SKM-1 (cell line): ENCODE measurements at regions not wholly inside any gene's neighbourhood (a gene's known extent, or its start where the extent isn't known, plus 50 kb on each side); places are given as distances from the start of the nearest gene placed in this dataset.

Source experiments
- DNase-seq: peaks from one replicate; lab custom pipeline; 2025; ENCODE audit not compliant: unreplicated experiment; lab: John Stamatoyannopoulos, UW

DNA sequence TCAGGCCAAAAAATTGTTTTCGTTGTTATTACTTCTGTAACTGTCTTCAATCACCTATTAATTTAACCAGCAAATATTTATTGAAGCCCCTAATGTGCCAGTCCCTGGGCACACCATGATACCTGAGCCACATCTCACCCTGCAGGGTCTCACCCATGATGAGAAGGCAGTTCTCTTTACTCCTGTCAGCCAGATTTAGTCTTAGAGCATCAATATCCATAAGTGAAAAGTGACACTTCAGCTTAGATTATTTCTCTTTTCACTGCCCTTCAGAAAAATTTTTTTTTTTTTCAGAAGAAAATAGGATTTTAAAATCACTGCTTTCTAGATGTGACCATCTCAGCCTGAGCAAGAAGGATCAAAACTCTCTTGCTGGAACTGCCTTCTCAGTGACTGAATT, 258.6 kb upstream of the NFE2L3 start:
- DNase-seq: no peak

DNA sequence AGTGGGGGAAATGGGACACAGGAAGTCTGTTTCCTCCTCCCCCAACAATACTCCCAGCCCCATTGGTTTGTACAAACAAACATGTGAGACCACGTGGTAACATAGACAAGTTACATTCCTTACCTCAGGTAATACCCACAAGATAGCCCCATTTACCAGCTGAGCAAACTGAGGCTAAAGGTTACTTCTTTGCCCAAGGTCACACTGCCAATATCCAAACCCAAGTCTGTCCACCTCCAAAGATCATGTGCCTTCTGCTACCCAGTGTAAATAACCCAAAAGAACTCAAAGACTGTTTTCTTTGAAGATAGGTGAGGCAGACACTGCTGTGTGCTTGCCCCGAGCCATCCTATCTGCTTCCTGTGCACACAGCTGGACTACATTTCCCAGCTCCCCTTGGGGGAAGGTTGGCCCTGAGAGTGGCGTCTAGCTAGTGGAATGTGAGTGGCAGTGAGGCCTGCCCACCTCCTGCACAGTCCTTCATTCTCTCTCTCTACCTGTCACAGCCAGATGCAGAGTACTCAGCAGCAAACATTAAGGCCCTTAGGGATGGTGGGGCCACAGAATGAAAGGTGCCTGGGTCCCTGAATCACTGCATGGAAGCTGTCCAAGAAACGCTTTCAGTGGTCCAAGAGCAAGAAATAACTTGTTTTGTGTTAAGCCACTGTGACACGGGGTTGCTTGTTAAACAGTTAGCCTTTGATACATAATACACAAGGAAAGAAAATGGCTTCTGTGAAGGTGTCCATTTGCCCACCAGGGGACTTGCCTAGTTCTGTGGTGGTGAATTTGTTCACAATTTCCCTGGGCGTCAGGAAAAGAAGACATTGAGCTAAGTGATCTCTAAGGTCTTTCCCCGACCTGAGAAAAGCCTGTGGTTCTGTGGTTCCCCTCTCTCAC, 257.7 kb upstream of the NFE2L3 start:
- no peak for DNase-seq

DNA sequence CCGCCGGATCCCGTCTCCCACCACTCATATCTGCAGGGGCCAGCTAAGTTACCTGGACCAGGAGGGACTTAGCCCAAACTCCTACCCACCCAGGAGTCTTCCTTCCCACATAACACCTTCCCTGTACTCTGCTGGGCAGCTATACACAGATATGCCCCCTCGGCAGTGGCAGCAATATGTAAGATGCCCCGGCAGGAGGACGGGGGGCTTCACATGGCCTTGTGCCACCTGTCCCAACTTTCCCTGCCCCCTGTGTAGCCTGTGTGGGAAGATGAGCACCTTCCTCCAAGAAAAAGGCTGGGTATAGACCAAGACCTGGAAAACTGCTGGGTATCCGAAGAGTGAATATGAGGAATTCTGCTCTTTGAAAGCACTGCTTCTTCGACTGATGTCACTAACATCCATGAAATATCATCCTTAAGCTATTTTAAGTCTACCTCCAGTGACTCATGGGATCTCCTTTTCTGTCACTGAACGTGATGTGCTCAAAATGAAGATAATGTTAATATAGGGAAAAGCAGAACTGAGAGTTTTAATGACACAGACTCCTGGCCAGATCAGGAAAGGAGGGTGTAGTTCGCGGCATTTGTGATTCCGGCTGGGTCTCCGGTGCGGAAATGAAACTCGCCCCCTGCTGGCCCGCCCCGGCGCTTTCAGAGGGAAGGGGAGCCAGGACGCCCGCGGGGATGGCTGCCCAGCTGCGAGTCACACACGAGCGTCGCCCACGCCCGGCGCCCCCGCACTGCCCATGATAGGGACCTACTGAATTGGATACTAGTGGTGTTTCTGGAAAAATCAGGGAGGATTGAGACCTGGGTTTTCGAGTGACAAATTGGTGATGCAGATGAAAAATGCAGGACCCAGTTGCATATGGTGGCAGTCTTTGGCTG, 256.9 kb upstream of the NFE2L3 start:
- DNase-seq: peak; percentile 47

DNA sequence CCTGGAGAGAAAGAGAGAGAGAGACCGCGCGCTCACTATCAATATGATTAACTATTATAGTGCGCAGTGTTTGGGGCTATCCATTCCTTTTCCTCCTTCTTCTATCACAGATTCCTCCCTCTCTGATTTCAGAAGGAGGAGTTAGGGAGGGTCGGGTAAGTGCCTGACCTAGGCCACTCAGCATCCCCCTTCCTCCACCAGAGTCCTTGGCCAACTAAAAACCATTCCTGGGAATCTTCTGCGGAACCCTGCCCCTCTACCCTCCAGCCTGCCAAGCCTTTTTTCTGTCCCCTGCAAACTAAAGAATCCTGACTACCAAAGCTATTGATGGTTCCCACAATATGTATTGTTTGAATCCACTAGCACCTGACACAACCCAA, 256.2 kb upstream of the NFE2L3 start:
- DNase-seq: no peak

DNA sequence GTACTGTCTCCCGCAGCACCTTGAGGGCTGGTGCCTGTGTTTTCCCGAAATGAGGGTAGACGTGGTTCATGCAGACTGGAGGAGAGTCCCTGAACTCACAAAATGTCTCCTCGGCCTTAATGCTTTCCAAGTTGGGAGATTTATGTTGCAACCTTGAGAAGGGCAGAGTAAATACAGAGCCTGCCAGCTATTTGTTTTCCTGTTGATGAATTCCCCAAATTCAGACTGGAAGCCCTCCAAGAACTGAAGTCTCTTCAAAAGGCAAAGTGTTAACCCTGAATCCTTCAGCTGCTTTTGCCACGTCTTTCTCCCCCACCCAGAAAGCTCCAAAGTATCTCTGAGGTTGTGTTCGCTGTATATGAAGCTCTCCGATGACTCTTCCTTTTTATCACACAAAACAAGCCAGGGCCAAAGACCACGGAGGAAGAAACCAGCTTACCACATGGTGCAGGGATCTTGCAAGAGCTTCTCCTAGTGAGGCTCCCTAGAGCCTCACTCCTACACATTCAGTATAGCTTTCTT, 254.7 kb upstream of the NFE2L3 start:
- no peak for DNase-seq

DNA sequence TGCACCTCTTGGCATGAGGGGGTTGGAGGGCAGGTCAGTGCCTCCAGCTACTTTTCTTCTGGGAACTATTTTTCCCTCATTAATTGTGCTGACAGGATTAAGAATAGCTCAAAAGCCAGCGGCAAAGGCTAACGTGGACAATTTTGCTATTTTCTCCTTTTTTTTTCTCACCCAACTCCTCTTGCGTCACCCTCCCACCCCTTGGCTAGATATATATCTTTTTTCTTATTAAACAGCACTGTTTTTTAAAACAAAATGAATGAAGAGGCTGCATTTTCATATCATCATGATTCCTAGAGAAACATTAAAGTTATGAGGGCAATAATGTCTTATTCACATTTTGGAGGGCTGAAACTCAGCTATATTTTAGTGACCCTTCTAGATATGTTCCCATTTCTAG, 251.8 kb upstream of the NFE2L3 start:
- DNase-seq: no peak

DNA sequence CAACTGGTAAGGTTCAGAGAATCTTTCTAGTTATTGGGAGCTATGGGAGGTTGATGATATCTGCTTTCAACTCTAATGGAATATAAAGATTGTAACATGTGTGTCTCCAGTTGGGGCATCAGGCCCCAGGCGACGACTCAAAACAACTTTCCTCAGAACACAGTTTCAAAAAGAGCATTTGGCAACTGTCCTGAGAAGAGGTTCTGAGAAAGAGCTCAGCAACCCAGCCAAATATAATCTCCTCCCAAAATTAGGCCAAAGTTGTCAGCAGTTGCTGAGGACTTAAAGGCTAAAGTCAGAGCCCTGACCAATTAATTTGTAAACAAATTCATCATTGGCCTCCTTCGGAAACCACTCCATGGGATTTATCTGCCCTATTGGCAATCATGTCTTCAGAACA, 251.1 kb upstream of the NFE2L3 start:
- DNase-seq: no peak

DNA sequence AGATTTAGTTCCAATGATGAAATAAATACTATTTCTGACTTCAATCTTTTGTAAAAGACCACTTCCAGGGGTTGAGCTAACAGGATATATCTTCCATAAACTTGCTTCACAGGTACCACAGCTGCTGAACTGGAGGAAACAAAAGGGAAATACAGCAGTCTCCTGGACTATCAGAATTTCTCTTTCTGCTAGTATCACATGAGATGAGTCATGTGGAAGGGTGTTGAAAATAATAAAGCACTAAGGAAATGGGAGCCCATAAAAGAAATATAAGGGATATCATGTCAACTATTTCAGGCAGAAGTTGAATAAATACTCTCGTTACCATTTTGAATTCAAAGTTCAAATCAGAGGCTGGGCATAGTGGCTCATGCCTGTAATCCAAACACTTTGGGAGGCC, 250.3 kb upstream of the NFE2L3 start:
- DNase-seq: no peak

DNA sequence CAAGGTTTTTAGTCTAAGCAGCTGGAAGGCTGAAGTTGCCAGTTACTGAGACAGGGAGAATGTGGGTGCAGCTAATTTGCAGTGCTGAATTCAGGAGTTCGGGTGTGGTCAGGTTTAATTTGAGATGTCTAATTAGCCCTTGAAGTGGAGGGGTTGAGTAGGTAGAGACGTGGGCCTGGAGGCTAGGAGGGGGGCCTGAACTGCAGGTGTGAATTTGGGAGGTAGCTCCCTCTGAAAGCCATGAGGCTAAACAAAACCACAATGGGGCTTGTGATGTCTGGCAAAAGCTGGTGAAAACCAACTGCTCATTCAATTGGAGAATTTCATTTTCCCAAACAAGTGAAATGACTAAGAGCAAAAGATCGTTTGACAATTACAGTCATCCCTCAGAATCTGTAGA, 246.0 kb upstream of the NFE2L3 start:
- DNase-seq: no peak

DNA sequence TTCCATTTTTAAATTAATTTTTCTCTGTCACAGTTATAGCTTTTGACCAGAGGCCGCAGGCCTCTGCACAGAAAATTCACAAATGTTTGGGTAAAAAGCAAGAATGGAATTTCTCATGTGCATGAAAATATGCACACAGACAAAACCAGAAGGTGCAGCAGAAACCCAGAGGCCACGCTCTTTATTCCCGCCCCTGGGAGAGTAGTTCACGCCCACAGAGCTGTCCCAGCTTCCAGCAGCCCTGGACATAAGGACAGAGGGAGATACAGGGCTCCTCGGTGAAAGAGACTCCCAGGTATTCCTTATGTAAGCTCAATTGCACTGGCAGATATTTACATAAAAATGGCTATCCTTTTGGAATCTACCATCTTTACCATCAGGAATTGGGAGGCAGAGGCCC, 245.2 kb upstream of the NFE2L3 start:
- DNase-seq: no peak

DNA sequence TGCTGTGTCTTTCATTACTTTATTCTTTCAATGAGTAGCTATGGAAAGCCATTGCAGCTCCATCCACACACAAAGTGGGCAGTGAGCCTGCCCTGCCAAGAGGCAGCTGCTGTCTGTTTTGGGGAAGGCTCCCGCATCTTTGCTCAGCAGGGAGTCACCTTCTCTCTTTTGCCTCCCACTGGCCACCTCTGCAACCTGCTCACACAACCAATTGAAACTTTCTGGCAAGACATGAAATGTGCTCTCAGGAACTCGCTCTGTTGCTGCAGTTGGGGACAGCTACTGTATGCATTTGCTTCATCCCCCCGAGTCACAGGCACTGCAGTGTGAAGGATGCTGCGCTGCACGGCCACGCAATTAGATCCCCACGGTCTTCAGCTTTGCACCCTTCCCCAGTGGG, 244.8 kb upstream of the NFE2L3 start:
- no peak for DNase-seq

DNA sequence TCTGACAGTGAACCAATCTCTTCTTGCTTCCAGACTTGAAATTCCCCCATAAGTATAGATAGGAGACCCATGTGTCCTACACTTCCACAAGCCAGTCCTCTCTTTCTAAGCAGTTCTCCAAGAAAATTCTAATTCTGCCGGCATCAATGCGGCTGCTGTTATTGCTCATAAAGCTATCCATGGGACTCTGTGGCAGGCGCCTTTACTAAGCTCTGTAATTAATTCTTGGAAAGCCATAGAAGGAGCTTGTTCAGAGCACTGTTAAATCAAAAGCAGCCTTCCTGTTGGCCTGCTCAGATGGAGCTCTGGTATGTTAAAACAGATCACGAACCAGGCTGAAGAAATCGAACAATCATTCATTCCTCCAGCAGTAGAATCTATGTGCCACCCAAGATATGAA, 244.3 kb upstream of the NFE2L3 start:
- no peak for DNase-seq

DNA sequence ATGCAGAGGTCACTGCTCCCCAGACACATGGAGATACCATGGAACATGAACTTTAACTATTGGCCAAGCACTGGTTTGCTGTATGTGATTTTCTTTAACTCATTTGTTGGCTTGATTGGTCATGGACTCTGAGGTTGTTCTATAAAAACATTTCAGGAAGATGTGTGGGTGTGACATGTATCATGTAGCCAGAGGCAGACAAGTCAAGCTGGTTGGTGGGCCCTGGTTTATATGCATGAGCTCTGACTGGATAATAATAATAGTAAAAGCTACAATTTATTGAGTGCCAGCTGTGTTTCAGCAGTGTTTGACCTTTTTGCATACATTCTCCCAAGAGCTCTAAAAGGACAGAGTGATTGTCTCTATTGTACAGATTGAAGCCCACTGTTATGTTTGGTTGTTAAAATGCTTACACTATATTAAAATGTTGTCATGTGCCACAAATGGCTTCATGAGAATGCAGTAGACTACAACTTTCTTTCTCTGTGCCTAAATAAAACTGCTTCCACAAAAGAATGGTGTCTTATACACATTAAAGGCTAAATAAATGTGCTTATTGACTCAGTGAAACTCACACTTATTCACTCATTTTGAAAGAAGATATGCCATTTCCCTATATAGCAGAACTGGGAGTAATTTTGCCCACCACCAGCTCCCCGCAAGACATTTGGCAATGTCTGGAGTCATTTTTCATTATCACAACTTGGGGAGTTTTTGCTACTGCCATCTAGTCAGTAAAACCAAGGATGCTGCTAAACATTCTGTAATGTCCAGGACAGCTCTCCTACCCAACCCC, 243.6 kb upstream of the NFE2L3 start:
- no peak for DNase-seq

DNA sequence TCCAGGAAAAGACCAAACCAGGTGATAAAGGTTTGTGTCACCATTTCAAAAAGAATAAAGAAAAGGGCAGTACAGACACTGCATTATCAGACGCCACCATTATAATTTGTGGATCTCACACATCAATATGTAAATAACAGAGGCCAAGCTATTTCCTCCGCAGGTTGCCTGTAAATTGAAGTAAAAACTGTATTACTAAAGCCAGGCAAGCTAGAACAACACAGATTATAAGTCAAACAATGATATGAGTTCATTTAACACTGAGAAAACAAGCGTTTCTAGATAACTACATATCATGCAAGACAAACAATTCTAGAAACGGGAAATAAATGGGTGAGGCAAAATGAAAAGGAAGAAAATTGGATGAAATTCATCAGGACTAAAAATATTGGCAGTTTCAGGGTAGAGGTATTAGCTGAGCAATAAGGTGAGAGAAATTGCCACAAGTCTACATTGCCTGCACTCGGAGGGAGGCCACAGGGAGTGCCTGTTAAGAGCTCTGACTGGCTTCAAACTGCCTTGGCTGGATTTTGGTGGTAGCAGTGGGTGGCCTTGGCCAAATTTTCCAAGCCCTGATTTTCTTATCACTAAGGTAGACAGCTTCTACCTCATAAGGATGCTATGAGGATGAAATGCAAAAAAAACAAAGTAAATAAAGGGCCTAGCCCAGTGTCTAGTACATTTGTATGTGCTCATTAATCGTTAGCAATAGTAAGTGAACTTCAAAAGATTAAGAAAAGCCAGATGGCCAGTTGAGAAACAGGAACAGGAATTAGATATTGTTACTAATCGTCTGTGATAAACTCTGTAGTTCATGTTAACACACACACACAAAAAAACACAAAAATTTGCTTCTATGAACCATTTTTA, 240.0 kb upstream of the NFE2L3 start:
- no peak for DNase-seq

DNA sequence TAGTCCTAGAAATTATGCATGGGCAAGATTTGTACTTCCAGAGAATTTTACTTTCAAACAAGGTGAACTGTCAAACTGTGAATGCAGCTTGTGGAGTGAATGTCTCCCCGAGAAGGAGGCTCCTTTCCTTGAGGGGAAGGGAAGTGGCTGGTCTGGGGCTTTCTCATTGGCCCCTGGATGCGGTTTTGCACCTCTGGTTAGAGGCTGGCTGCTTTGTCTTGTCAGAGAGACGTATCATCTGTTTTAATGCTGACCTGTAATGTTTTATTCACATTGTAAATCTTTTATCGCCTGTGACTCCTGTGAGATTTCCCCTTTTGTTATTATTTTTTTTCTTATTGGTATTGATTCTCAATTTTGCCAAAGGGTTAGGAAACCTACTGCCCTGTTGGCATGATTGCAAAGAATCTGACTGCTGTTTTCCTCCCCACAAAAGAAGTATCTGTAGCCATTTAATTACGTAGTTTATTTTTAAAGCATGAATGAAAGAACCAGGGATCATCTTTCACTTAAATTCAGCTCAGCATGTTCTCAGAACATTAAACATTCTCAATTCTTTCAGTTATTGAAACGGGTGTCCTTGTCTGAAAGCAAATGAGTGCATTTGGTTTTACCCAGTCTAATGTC, 238.3 kb upstream of the NFE2L3 start:
- DNase-seq: no peak

DNA sequence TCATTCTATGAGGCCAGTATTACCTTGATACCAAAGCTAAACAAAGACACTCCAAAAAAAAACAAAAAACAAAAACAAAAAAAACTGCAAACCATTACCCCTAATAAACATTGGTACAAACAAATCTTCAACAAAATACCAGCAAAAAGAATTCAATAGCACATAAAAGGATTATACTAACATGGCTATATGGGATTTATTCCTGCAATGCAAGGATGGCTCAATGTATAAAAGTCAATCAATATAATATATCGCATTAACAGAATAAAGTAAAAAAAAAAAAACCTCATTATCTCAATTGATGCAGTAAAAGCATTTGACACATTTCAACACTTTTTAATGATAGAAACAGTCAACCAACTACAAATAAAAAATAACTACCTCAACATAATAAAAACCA, 233.3 kb upstream of the NFE2L3 start:
- no peak for DNase-seq

DNA sequence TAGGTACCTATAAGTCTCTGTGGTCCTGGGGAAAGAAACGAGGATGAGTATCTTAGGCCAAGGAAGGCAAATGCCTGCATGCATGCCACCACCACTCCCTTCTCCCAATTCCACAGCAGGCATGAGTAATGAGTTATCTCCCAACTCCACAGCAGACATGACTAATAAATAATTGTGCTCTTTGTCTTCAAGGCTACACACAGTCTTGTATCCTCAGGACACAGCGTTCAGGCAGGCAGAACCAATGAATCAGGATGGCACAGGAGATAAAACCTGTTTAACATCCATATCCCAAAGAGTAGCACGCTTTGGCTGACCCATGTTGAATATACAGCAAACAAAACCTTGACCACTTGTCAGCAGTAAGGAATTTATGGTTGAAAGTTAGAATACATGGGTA, 229.7 kb upstream of the NFE2L3 start:
- DNase-seq: no peak

DNA sequence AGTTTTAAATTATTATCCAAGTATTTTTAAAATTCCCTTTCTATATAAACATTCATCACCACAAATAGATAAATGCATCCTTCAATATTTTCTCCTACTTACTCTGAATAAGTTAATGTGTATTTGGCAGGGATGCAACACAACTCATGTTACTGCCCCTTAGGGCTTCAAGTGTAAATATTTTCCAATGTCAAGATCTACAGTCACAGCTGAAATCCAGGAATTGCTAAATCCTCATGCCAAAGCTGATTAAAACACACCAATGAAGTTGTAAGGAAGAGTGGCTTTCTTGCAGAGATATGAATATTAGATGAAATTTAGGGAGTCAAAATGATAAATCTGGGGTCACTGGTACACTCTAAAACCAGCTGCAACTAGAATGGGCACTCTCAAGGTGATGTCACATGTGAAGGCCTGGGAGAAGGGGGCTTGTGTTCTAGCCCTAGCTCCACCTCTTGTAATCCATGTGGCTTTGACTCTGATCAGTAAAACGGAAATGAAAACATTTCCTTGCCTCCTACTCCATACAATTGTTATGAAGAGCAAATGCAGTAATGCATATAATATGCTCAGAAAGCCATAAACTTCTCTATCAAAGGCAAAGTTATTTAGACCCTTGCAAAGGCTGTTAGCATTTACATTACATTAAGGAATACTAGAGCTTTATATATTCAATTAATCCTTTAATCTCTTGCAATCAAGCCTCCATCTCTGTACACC, 228.1 kb upstream of the NFE2L3 start:
- no peak for DNase-seq

DNA sequence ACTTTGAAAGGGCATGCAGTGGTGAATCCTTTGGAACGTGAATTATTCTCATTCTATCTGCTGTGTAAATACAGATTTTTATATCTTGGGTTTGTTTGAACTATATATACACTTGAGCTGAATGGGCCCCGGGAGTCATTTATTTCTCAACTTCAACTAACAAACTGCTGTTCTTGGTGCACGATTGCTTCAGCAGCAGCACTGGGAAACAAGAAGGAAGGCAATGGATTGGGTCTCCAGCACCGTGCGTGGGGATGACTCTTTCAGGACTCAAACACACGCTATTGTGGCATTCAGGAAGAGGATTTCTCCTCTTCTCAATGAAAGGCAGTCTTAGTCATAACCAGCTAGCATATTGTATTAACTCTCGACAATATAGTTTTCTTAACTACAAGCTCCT, 226.0 kb upstream of the NFE2L3 start:
- no peak for DNase-seq
